K562 (cell line): ENCODE measurements at regions not wholly inside any gene's neighbourhood (a gene's known extent, or its start where the extent isn't known, plus 50 kb on each side); places are given as distances from the start of the nearest gene placed in this dataset.

ENCODE experiments used
- ATAC-seq: fragments of 200-7000 bp; cut with Tn5 transposase; 3 replicates; pipeline ENCODE4 v1.9.1; 2020; ENCODE audit warnings: moderate library complexity
- BruUV-seq: library from RNA; stranded (reverse); fragments of 400-500 nt; replicated peaks from 2 replicates; lab custom pipeline; 2021; lab: Mats Ljungman, UMichigan
- CTCF ChIA-PET: fragments of 300-600 bp; formaldehyde crosslinking; extraction: SDS; loops from one replicate; lab custom pipeline; 2021; ENCODE audit warnings: low intra/inter-chr PET ratio; lab: Yijun Ruan, JAX
- POLR2A ChIA-PET: fragments of 300-600, 350-650 bp; sonication (Branson Sonifier 250); formaldehyde crosslinking; extraction: SDS; loops from one replicate; lab custom pipeline; 2021; ENCODE audit warnings: antibody characterized with exemption, inconsistent platforms; lab: Yijun Ruan, JAX
- DNase-seq, 4 experiments: peaks; one replicate each; pipeline versions ENCODE4 v3.0.0 to v3.0.0-alpha.2; 2011 to 2018; ENCODE audit warnings: low spot score in 3 of 4, mixed read lengths in 3 of 4; ENCODE audit errors: extremely low read depth in 1 of 4
- FAIRE-seq: peaks from 2 replicates; lab custom pipeline; 2011; peaks lifted over from hg19 to GRCh38; lab: Jason Lieb, UNC
- H2AFZ ChIP-seq: 2 replicates; pipeline ENCODE4 v1.6.0; 2011; ENCODE audit warnings: low read depth, low read length, control low read depth, inconsistent platforms
- H3K27ac ChIP-seq: fragments of 200-600 bp; 3 replicates; pipeline ENCODE4 v1.8.0; 2011; ENCODE audit warnings: low read depth, mild to moderate bottlenecking, control low read depth, inconsistent platforms, low read length, moderate library complexity, mixed read lengths; ENCODE audit errors: extremely low read depth
- H3K27me3 ChIP-seq, 2 experiments: fragments of 300-600 bp in 1 of 2; 2 replicates in 1 of 2; 3 replicates in 1 of 2; pipeline versions ENCODE4 v1.6.0 to v1.8.0; 2011; ENCODE audit warnings: inconsistent platforms in 2 of 2, low read length in 2 of 2, mild to moderate bottlenecking in 1 of 2, mixed read lengths in 1 of 2, moderate library complexity in 1 of 2; ENCODE audit not compliant: control insufficient read depth in 2 of 2, insufficient read depth in 2 of 2
- H3K36me3 ChIP-seq: fragments of 300-600 bp; 3 replicates; pipeline ENCODE4 v1.8.0; 2011; ENCODE audit warnings: mild to moderate bottlenecking, low read length, inconsistent platforms; ENCODE audit not compliant: control insufficient read depth, insufficient read depth
- H3K4me1 ChIP-seq, 2 experiments: fragments of 200-600 bp in 1 of 2; replicated peaks in 1 of 2; 2 replicates in 1 of 2; 3 replicates in 1 of 2; pipeline versions ENCODE4 v1.5.1 to v1.8.0; 2011; ENCODE audit warnings: inconsistent platforms in 2 of 2, low read length in 2 of 2, mild to moderate bottlenecking in 1 of 2, mixed read lengths in 1 of 2, moderate library complexity in 1 of 2; ENCODE audit not compliant: control insufficient read depth in 2 of 2, insufficient read depth in 2 of 2
- H3K4me2 ChIP-seq: 2 replicates; pipeline ENCODE4 v1.6.1; 2011; ENCODE audit warnings: low read length, control low read depth, inconsistent platforms, mixed read lengths; ENCODE audit not compliant: insufficient read depth
- H3K4me3 ChIP-seq: fragments of 200-600 bp; sonication (generic), shearing (Covaris generic); 2 replicates; pipeline ENCODE4 v1.5.1; 2016; ENCODE audit warnings: control low read depth, inconsistent platforms
- H3K79me2 ChIP-seq: fragments of 200-600 bp; 3 replicates; pipeline ENCODE4 v1.8.0; 2011; ENCODE audit warnings: low read length, inconsistent platforms; ENCODE audit not compliant: control insufficient read depth, insufficient read depth
- H3K9ac ChIP-seq, 2 experiments: 2 replicates each; pipeline versions ENCODE4 v1.6.0 to v1.6.1; 2011; ENCODE audit warnings: low read depth in 2 of 2, low read length in 2 of 2, control low read depth in 1 of 2, inconsistent platforms in 1 of 2, mild to moderate bottlenecking in 1 of 2, mixed read lengths in 1 of 2; ENCODE audit not compliant: insufficient read depth in 1 of 2
- H3K9me1 ChIP-seq: one replicate; pipeline ENCODE4 v1.6.0; 2011; ENCODE audit warnings: inconsistent platforms, mild to moderate bottlenecking, low read length, moderate library complexity; ENCODE audit not compliant: control insufficient read depth, insufficient read depth
- H3K9me3 ChIP-seq: replicated peaks from 2 replicates; pipeline ENCODE4 v1.5.1; 2011; ENCODE audit warnings: low read depth, low read length, inconsistent platforms; ENCODE audit not compliant: control insufficient read depth, insufficient read depth
- H4K20me1 ChIP-seq: replicated peaks from 2 replicates; pipeline ENCODE4 v1.6.1; 2011; ENCODE audit warnings: low read length, inconsistent platforms, mixed read lengths; ENCODE audit not compliant: control insufficient read depth, insufficient read depth
- ASH1L ChIP-seq: fragments of 450-650 bp; IDR thresholded peaks from 2 replicates; pipeline ENCODE4 v1.6.1; 2018; ENCODE audit warnings: borderline replicate concordance, mild to moderate bottlenecking, low read depth; ENCODE audit not compliant: partially characterized antibody
- FOXO4 ChIP-seq: fragments of 450-650 bp; formaldehyde crosslinking; IDR thresholded peaks from 2 replicates; pipeline ENCODE4 v1.4.0; 2020; ENCODE audit warnings: mild to moderate bottlenecking, moderate library complexity
- NCOA6 ChIP-seq: fragments of 450-650 bp; IDR thresholded peaks from 2 replicates; pipeline ENCODE4 v1.6.1; 2017; ENCODE audit warnings: mild to moderate bottlenecking
- RBFOX2 ChIP-seq: fragments of 200-400 bp; formaldehyde crosslinking; IDR thresholded peaks from 2 replicates; pipeline ENCODE4 v1.6.1; 2017; ENCODE audit warnings: low read depth, mild to moderate bottlenecking, low read length, moderate library complexity
- RFX5 ChIP-seq: IDR thresholded peaks from 2 replicates; pipeline ENCODE4 v1.6.1; 2011; ENCODE audit warnings: low read depth, mild to moderate bottlenecking, improper control_type of control experiment, low read length
- SMAD4 ChIP-seq: fragments of 250-450 bp; sonication (Bioruptor Pico); conservative IDR thresholded peaks from 2 replicates; pipeline ENCODE4 v1.8.0; 2021; ENCODE audit warnings: inconsistent platforms, mild to moderate bottlenecking, moderate library complexity
- ZNF384 ChIP-seq: IDR thresholded peaks from 2 replicates; pipeline ENCODE4 v1.6.1; 2012; ENCODE audit warnings: low read depth, low read length, improper control_type of control experiment
- WGBS: fragments of 100-300 bp; shearing (Covaris generic); methylation state at CpG from one replicate; pipeline ENCODE4 v1.1.6; 2016; ENCODE audit warnings: low coverage, mixed read lengths; ENCODE audit not compliant: insufficient coverage; ENCODE audit errors: missing lambda C conversion rate; 5-methylcytosine and 5-hydroxymethylcytosine counted together
- in situ Hi-C: fragments of 300-500 bp; cut with MboI; formaldehyde crosslinking; loops from 4 replicates; pipeline ENCODE4 v1.15.0; 2018; ENCODE audit warnings: inconsistent platforms, mixed read lengths
- intact Hi-C: fragments of 100-400 bp; cut with micrococcal nuclease; formaldehyde crosslinking; loops from 2 replicates; pipeline ENCODE4 v1.14.2; 2022
- TF ChIP-seq, protein P1 (sequence below): fragments of 200-400 bp; formaldehyde crosslinking; IDR thresholded peaks from 2 replicates; pipeline ENCODE4 v1.6.1; 2017; ENCODE audit warnings: mild to moderate bottlenecking, low read depth, low read length, moderate library complexity
- TF ChIP-seq, protein P2 (sequence below): sonication (generic); formaldehyde crosslinking; IDR thresholded peaks from 2 replicates; pipeline ENCODE4 v1.8.0; 2023; ENCODE audit warnings: mild to moderate bottlenecking, missing genetic modification reagents

DNA sequence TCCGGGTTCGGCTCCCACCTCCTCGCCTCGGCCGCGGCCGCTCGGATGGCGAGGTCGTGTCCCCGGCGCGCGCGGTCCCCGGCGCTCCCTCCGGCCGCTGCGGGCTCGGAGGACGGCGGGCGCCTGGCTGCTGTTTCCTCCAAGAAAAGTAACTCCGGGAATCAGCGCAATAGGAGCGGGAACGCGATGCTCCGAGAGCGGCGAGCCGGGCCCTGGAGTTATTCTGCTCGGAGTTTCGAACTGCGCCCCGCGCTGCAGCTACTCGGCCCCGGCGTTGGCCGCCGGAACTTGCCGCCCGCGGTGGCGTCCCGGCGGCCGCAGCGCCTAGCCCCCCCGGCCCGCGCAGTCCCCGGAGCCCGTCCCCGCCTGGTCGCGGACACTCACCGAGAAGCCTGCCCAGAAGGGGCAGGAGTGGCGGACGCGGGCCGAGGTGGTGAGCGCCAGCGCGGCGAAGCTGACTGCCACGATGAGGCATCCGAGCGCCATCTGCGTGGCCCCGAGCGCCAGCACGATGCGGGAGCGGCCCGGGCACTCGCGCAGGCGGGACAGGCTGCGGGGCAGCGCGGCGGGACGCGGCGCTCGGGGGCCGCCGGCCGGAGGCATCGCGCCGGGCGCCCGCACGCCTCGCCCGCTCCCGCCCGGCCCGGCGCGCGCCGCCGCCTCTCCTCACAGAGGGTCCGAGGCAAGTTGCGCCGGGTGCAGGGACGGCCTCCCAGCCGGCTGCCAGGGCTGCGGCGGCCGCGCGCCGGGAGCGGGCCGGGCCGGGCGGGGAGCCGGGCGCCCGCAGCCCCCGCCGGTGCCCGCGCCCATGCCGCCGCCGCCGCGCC is 251.9 kb downstream of the TJP1 start:
- Histone ChIP-seq H3K27me3 (no peaks in the 10 kb centered on the region), H3K4me2 (no peak overlapping the region), H3K79me2 (no peaks in the 10 kb centered on the region), H3K9ac (no peak overlapping the region), H3K4me1 (no peaks in the 10 kb centered on the region), H3K27ac (no peak overlapping the region), H3K36me3 (no peaks in the 10 kb centered on the region), H3K9me3 (no peaks in the 10 kb centered on the region), H3K9me1 (no peaks in the 10 kb centered on the region), H2AFZ (no peak overlapping the region), H4K20me1 (no peaks in the 10 kb centered on the region), H3K4me3 (no peak overlapping the region)
- BruUV-seq = no TSS peak
- FAIRE-seq = no peak
- ATAC-seq = no peak
- ChIA-PET POLR2A (no interaction called here), CTCF (no interaction called here)
- TF ChIP-seq, protein P1, sequence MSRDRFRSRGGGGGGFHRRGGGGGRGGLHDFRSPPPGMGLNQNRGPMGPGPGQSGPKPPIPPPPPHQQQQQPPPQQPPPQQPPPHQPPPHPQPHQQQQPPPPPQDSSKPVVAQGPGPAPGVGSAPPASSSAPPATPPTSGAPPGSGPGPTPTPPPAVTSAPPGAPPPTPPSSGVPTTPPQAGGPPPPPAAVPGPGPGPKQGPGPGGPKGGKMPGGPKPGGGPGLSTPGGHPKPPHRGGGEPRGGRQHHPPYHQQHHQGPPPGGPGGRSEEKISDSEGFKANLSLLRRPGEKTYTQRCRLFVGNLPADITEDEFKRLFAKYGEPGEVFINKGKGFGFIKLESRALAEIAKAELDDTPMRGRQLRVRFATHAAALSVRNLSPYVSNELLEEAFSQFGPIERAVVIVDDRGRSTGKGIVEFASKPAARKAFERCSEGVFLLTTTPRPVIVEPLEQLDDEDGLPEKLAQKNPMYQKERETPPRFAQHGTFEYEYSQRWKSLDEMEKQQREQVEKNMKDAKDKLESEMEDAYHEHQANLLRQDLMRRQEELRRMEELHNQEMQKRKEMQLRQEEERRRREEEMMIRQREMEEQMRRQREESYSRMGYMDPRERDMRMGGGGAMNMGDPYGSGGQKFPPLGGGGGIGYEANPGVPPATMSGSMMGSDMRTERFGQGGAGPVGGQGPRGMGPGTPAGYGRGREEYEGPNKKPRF = no peak
- no peak for TF ChIP-seq NCOA6
- TF ChIP-seq, protein P2, sequence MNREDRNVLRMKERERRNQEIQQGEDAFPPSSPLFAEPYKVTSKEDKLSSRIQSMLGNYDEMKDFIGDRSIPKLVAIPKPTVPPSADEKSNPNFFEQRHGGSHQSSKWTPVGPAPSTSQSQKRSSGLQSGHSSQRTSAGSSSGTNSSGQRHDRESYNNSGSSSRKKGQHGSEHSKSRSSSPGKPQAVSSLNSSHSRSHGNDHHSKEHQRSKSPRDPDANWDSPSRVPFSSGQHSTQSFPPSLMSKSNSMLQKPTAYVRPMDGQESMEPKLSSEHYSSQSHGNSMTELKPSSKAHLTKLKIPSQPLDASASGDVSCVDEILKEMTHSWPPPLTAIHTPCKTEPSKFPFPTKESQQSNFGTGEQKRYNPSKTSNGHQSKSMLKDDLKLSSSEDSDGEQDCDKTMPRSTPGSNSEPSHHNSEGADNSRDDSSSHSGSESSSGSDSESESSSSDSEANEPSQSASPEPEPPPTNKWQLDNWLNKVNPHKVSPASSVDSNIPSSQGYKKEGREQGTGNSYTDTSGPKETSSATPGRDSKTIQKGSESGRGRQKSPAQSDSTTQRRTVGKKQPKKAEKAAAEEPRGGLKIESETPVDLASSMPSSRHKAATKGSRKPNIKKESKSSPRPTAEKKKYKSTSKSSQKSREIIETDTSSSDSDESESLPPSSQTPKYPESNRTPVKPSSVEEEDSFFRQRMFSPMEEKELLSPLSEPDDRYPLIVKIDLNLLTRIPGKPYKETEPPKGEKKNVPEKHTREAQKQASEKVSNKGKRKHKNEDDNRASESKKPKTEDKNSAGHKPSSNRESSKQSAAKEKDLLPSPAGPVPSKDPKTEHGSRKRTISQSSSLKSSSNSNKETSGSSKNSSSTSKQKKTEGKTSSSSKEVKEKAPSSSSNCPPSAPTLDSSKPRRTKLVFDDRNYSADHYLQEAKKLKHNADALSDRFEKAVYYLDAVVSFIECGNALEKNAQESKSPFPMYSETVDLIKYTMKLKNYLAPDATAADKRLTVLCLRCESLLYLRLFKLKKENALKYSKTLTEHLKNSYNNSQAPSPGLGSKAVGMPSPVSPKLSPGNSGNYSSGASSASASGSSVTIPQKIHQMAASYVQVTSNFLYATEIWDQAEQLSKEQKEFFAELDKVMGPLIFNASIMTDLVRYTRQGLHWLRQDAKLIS = no peak
- no peak for TF ChIP-seq RFX5
- no peak for TF ChIP-seq ZNF384
- no peak for TF ChIP-seq FOXO4 (CRISPR knock-in tag)
- no peak for TF ChIP-seq RBFOX2
- TF ChIP-seq ASH1L = no peak
- TF ChIP-seq SMAD4 = no peak
- no peak for DNase-seq
- intact Hi-C loops = no loop called here
- 90% methylated on average over 9 of the region's 135 CpGs for WGBS
- in situ Hi-C loops = no loop called here
